Spleen (tissue), 11 donors: ENCODE measurements at regions not wholly inside any gene's neighbourhood (a gene's known extent, or its start where the extent isn't known, plus 50 kb on each side); places are given as distances from the start of the nearest gene placed in this dataset.

Experiments used
- DNase-seq: peaks from one replicate; pipeline ENCODE4 v3.0.0-alpha.2; 2020
- H3K27ac ChIP-seq, 8 donors: fragments of 200-600 bp; sonication (generic) in 7 of 8; 1 replicate in 4 of 8; 2 replicates in 4 of 8; pipeline versions ENCODE4 v1.5.0 to v1.8.0; 2016 to 2021; ENCODE audit warnings: inconsistent platforms in 4 of 8, mild to moderate bottlenecking in 4 of 8, moderate library complexity in 1 of 8
- H3K27me3 ChIP-seq, 7 donors: fragments of 200-600 bp; sonication (generic) in 6 of 7; replicated peaks in 1 of 7; 1 replicate in 4 of 7; 2 replicates in 3 of 7; pipeline versions ENCODE4 v1.5.0 to v1.8.0; 2016 to 2021; ENCODE audit warnings: inconsistent platforms in 3 of 7, mild to moderate bottlenecking in 1 of 7
- H3K36me3 ChIP-seq, 6 donors: fragments of 200-600 bp; sonication (generic) in 5 of 6; 1 replicate in 4 of 6; 2 replicates in 2 of 6; pipeline versions ENCODE4 v1.5.0 to v1.8.0; 2016 to 2021; ENCODE audit warnings: inconsistent platforms in 2 of 6
- H3K4me1 ChIP-seq, 6 donors: fragments of 200-600 bp; sonication (generic) in 5 of 6; 1 replicate in 3 of 6; 2 replicates in 3 of 6; pipeline versions ENCODE4 v1.5.0 to v1.8.0; 2016 to 2021; ENCODE audit warnings: inconsistent platforms in 3 of 6
- H3K4me3 ChIP-seq, 8 donors: fragments of 200-600 bp; sonication (generic) in 7 of 8; 1 replicate in 4 of 8; 2 replicates in 4 of 8; pipeline versions ENCODE4 v1.5.0 to v1.8.0; 2016 to 2021; ENCODE audit warnings: inconsistent platforms in 4 of 8, mild to moderate bottlenecking in 4 of 8, moderate library complexity in 2 of 8
- H3K9me3 ChIP-seq, 8 donors: fragments of 200-600 bp; sonication (generic) in 7 of 8; 1 replicate in 4 of 8; 2 replicates in 4 of 8; pipeline versions ENCODE4 v1.5.0 to v1.8.0; 2016 to 2021; ENCODE audit warnings: inconsistent platforms in 4 of 8
- POLR2A ChIP-seq, 3 donors: fragments of 450-650 bp; IDR thresholded peaks; one replicate each; pipeline ENCODE4 v1.5.1; 2017; ENCODE audit warnings: antibody characterized with exemption in 3 of 3, mild to moderate bottlenecking in 1 of 3
- POLR2AphosphoS5 ChIP-seq, 3 donors: sonication (generic); formaldehyde crosslinking; IDR thresholded peaks; one replicate each; pipeline ENCODE4 v1.5.1; 2017; ENCODE audit warnings: antibody characterized with exemption in 3 of 3
- WGBS, 5 donors: extraction: QIAGEN DNeasy Blood & Tissue Kit in 3 of 5; methylation state at CpG; one replicate each; pipeline versions ENCODE4 v1.1.5 to v1.1.7; 2013 to 2018; 5-methylcytosine and 5-hydroxymethylcytosine counted together
- intact Hi-C: fragments of 100-400 bp; cut with DNase I; formaldehyde crosslinking; loops from one replicate; pipeline ENCODE4 v1.15.0; 2023; ENCODE audit warnings: low total_unique reads
- TF ChIP-seq, protein P1 (sequence below), 11 experiments: fragments of 200-600 bp in 7 of 11; fragments of 450-650 bp in 4 of 11; sonication (generic) in 4 of 11; IDR thresholded peaks in 8 of 11; conservative IDR thresholded peaks in 3 of 11; 1 replicate in 7 of 11; 2 replicates in 4 of 11; pipeline versions ENCODE4 v1.4.0 to v1.8.0; 2016 to 2021; ENCODE audit warnings: antibody characterized with exemption in 11 of 11, inconsistent platforms in 4 of 11, mild to moderate bottlenecking in 1 of 11
- donor health status: healthy with polysubstance abuse.
- donor health status: DM: no; HTN: no; CAD: no; lungs with moderate emphysema.
- donor health status: DM: no; HTN: no; CAD: no.
- donor health status: Bipolar disorder and iron deficiency.
- donor health status: healthy.
- donor health status: DM: no; HTN: no; CAD: no.
- donor health status: DM: yes; HTN: yes; CAD: no.

DNA sequence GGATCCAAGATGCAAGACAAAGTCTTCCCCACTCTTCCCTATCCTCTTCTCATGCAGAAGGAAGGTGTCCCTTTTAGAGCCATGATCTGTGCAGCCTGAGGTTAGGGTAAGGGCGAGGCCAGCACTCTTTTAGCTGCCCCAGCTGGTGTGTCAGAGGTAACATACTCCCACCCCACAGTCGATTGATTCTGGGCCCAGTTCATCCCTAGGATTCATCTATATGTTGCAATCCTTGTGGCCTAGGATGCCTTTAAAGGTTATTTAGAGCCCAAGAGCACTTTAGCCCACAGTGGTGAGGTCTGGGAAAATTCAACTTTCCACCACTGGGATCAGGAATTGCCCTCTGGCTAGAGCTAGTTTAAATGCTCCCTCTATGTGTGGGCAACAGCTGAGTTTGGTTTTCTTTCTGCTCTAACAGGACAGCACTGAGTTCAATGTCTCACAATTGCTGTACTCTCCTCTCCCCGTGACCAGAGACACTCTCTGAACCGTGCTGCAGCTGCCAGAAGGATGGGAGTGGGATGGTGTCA lies 201.3 kb upstream of the SERP2 start:
- no peak for TF ChIP-seq POLR2A (IDR thresholded peaks at IDR 0.05)
- TF ChIP-seq POLR2AphosphoS5 (IDR thresholded peaks at IDR 0.05), result no peak
- TF ChIP-seq, protein P1, sequence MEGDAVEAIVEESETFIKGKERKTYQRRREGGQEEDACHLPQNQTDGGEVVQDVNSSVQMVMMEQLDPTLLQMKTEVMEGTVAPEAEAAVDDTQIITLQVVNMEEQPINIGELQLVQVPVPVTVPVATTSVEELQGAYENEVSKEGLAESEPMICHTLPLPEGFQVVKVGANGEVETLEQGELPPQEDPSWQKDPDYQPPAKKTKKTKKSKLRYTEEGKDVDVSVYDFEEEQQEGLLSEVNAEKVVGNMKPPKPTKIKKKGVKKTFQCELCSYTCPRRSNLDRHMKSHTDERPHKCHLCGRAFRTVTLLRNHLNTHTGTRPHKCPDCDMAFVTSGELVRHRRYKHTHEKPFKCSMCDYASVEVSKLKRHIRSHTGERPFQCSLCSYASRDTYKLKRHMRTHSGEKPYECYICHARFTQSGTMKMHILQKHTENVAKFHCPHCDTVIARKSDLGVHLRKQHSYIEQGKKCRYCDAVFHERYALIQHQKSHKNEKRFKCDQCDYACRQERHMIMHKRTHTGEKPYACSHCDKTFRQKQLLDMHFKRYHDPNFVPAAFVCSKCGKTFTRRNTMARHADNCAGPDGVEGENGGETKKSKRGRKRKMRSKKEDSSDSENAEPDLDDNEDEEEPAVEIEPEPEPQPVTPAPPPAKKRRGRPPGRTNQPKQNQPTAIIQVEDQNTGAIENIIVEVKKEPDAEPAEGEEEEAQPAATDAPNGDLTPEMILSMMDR (IDR thresholded peaks at IDR 0.05 in 8 of 11, conservative IDR thresholded peaks at IDR 0.05 in 3 of 11), result no peak
- Histone ChIP-seq H3K4me1 (no peaks in the 10 kb centered on the region), H3K36me3 (no peaks in the 10 kb centered on the region), H3K27ac (no peak overlapping the region), H3K9me3 (no peaks in the 10 kb centered on the region), H3K27me3 (no peaks in the 10 kb centered on the region), H3K4me3 (no peak overlapping the region)
- intact Hi-C loops, result no loop called here
- WGBS, 5 donors, result 77 to 91% (median 81%) methylated on average over 4 of the region's 4 CpGs
- DNase-seq, result no peak

- H3K27me3 ChIP-seq, result no peaks in the 10 kb centered on the region
- H3K9me3 ChIP-seq, result no peaks in the 10 kb centered on the region
- no peaks in the 10 kb centered on the region for H3K4me1 ChIP-seq
- H3K4me3 ChIP-seq, result no peak overlapping the region
- H3K36me3 ChIP-seq, result no peaks in the 10 kb centered on the region
- no peak for TF ChIP-seq POLR2AphosphoS5 (IDR thresholded peaks at IDR 0.05)
- TF ChIP-seq POLR2A (IDR thresholded peaks at IDR 0.05), result no peak
- TF ChIP-seq, protein P1 (IDR thresholded peaks at IDR 0.05 in 8 of 11, conservative IDR thresholded peaks at IDR 0.05 in 3 of 11), result no peak
- WGBS, 5 donors, result 76 to 87% (median 82%) methylated on average over 3 of the region's 3 CpGs
- no peak for DNase-seq
- intact Hi-C loops, result no loop called here
- H3K27ac ChIP-seq, result no peak overlapping the region
Measured at GRCh38 chr13:44174769-44175425, 198.7 kb upstream of the SERP2 start.

DNA sequence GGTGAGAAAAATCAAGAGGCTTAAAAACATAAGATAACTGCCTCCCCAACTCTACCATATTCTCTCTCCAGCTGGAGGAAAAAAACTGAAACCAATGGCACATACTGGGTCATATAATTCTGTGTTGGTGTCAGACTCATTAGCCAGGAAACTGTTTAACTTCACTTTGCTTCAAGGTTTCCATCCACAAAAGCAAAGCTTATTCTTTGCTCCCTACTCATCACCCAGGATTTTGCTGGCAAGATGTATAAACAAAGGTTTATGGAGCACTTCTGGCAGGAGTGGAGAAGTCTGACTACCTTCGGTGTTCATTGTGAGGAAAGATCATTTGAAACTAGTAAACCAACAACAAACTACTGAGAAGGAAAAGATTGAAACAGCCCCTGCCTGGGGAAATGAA lies 197.5 kb upstream of the SERP2 start:
- H3K27me3 ChIP-seq, result no peaks in the 10 kb centered on the region
- TF ChIP-seq, protein P1 (IDR thresholded peaks at IDR 0.05 in 8 of 11, conservative IDR thresholded peaks at IDR 0.05 in 3 of 11), result no peak
- TF ChIP-seq POLR2AphosphoS5 (IDR thresholded peaks at IDR 0.05) (no peak), POLR2A (IDR thresholded peaks at IDR 0.05) (no peak)
- no peak for DNase-seq
- no CpG with 5 or more reads among the region's 1 CpG for WGBS, 5 donors
- intact Hi-C loops, result no loop called here
- H3K27ac ChIP-seq, result no peak overlapping the region
- H3K4me1 ChIP-seq, result no peaks in the 10 kb centered on the region
- H3K36me3 ChIP-seq, result no peaks in the 10 kb centered on the region
- no peak overlapping the region for H3K4me3 ChIP-seq
- no peaks in the 10 kb centered on the region for H3K9me3 ChIP-seq

DNA sequence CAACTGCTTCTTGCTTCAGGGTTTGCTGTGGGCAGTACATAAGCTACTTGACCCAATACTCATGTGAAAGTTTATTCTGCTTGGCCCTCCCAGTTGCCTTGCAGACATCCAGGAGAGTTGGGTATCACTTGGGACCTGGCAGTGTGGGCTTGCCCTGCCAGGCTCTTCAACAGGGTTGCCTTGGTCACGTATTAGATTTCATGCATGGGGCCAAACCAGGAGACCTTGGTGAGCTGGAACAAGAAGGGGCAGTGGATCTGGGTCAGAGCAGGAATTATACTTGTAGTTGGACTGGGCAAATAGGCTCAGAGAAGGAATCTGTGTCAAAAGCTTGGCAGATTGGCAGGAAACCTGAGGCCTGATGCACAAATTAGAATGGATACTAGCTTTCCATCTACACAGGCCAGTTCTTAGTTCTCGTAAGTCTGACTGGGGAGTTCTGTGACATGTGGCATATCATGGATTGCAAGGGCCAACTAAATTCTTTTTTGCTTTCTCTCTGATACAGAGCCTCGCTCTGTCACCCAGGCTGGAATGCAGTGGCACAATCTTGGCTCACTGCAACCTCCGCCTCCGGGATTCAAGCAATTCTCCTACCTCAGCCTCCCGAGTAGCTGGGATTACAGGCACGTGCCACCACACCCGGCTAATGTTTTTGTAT lies 192.6 kb upstream of the SERP2 start:
- 87 to 99% (median 95%) methylated on average over 8 of the region's 8 CpGs for WGBS, 5 donors
- Histone ChIP-seq H3K36me3 (no peaks in the 10 kb centered on the region), H3K4me3 (no peak overlapping the region), H3K27me3 (no peaks in the 10 kb centered on the region), H3K27ac (no peak overlapping the region), H3K4me1 (no peaks in the 10 kb centered on the region), H3K9me3 (peaks cover 0 to 7% (median 0%) of the 10 kb centered on the region in 8 donors)
- DNase-seq, result no peak
- TF ChIP-seq POLR2A (IDR thresholded peaks at IDR 0.05) (no peak), POLR2AphosphoS5 (IDR thresholded peaks at IDR 0.05) (no peak)
- TF ChIP-seq, protein P1 (IDR thresholded peaks at IDR 0.05 in 8 of 11, conservative IDR thresholded peaks at IDR 0.05 in 3 of 11), result no peak
- intact Hi-C loops, result no loop called here
